ENCODE measurements at regions not wholly inside any gene's neighbourhood (a gene's known extent, or its start where the extent isn't known, plus 50 kb on each side); places are given as distances from the start of the nearest gene placed in this dataset.

DNA sequence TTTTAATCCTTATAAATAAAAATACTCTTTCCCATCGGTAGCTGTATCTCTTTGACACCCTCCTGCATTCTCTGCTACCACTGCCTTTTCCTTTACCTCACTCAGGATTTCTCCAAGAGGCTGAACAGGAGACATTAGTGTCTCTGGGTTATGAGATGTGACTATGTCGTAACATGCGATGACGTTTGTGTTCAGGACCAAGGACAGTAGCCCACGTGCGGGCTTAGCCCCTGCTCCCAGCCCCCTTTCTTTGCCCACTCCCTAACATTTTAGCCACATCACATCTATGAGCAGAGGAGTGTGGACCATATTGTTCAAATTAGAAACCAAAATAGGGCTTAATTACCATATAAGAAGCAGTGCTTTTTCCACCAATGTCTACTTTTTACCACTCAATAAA lies 369.3 kb downstream of the FBXW7 start:
- Mint-ChIP-seq H3K27me3 (ENCODE audit: low read depth) (peaks cover 12% of the 10 kb centered on the region), H3K27ac (no peak overlapping the region), H3K4me3 (no peak overlapping the region), H3K4me1 (ENCODE audit: low read depth) (peaks cover 3% of the 10 kb centered on the region), H3K36me3 (ENCODE audit: low read depth) (peaks cover 3% of the 10 kb centered on the region), H3K9me3 (no peaks in the 10 kb centered on the region)

DNA sequence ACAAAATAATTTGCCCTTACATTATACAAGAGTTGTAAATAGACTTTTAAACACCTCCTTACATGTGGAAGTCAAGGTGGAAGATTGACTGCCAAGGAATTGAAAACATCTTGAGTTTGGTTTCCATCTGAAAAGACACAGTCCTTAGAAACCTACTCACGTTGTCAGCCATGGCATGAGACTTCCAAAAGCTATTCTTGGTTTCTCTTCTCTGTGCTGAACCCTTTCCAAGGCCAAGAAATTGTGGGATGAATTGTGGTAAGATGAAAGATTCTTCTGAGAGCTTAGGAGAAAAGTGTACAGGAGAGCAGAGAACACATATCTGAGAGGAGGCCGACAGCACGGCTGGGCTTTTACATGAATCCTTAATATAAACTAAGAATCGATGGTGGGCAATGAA lies 370.0 kb downstream of the FBXW7 start:
- H3K27me3 Mint-ChIP-seq (ENCODE audit: low read depth), result peaks cover 12% of the 10 kb centered on the region
- H3K9me3 Mint-ChIP-seq, result no peaks in the 10 kb centered on the region
- H3K27ac Mint-ChIP-seq, result no peak overlapping the region
- no peak overlapping the region for H3K4me3 Mint-ChIP-seq
- peaks cover 3% of the 10 kb centered on the region for H3K4me1 Mint-ChIP-seq (ENCODE audit: low read depth)
- H3K36me3 Mint-ChIP-seq (ENCODE audit: low read depth), result peaks cover 3% of the 10 kb centered on the region

DNA sequence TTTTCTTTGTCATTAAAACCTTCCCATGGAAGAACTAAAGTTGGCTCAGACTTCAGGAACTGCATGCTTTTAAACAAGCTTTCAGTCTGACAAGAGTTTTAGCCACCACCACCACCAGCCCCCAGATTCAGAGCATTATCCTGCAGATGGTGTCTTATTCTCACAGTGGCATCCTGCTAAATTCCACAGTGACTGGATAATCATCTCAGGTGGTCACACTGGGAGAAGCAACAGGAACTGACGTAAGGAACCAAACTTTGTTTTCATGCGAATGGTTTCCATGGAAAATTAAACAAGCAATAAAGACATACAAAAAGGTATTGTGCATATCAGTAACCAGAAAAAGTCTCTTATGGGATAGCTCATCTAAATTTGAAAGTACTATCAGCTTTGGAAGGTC lies 370.7 kb downstream of the FBXW7 start:
- H3K27me3 Mint-ChIP-seq (ENCODE audit: low read depth), result peaks cover 12% of the 10 kb centered on the region
- H3K4me3 Mint-ChIP-seq, result no peak overlapping the region
- no peaks in the 10 kb centered on the region for H3K9me3 Mint-ChIP-seq
- peaks cover 3% of the 10 kb centered on the region for H3K4me1 Mint-ChIP-seq (ENCODE audit: low read depth)
- no peak overlapping the region for H3K27ac Mint-ChIP-seq
- H3K36me3 Mint-ChIP-seq (ENCODE audit: low read depth), result peaks cover 3% of the 10 kb centered on the region

DNA sequence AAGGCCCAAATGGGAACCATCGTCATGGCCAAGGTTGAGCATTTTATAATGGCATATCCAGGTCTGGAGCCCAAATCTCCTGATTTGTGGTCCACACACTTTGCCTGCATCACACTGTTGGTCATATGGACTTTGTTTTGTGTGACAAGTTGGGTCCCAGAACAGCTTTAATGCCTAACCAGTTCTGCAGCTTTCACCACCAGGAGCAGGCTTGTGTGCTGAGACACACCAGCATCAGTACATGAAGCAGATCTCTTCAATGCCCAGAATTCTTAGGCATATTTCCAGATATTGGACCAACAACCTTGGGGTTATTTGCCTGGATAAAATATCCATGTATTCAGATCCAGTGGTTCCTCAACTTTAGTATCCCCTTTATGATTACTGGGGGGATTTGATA lies 371.3 kb downstream of the FBXW7 start:
- Mint-ChIP-seq H3K27me3 (ENCODE audit: low read depth) (peaks cover 12% of the 10 kb centered on the region), H3K27ac (no peak overlapping the region), H3K4me1 (ENCODE audit: low read depth) (peaks cover 3% of the 10 kb centered on the region)

DNA sequence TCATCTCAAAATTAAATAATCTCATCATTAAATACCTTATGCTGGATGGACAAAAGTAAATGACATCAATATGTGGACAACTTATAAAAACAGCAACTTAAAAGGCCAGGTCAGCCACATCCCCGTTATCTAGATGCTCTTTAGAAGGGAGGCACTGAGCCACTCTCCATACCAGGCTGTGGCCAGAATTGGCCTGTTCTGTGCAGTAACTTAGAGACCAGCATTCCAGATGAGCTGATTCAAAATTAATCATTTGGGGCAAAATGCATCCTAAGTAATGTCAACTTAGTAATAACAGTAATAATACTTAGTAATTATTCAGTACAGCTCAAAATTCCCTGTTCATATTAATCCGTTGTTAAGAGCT lies 373.6 kb downstream of the FBXW7 start:
- Mint-ChIP-seq H3K36me3 (ENCODE audit: low read depth) (peaks cover 3% of the 10 kb centered on the region), H3K27me3 (ENCODE audit: low read depth) (peaks cover 8% of the 10 kb centered on the region)

More for the DNA sequence above, 371.3 kb downstream of the FBXW7 start:
- Mint-ChIP-seq H3K36me3 (ENCODE audit: low read depth) (peaks cover 3% of the 10 kb centered on the region), H3K9me3 (no peaks in the 10 kb centered on the region), H3K4me3 (no peak overlapping the region)

DNA sequence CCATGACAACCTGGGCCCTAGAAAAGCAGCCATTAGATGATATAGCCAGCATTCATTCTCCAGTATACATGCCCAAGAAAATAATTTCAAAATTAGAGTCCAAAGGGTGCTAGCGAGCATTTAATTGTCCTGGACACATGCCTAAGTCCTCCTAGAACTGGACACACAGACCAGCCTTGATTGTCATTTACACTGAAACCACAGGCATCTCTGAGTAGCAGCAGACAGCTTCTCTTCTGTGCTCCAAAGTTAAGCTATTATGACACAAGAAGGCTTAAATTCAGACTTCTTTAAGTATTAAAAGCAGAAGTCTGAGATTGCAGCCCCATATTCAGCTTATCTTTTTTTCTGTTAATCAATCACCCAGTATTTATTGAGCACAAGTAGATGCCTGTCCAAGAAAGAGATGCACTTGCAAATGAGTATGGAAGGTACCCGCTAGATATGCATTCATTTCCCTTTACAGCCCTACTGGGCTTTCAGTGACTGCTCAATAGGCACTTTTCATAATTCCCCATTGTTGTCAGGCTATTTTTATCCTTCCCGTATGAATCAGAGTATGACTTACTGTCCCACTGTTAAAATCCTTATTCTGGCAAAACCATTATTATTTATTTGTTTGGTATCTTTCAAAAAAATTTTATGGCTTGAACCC lies 374.1 kb downstream of the FBXW7 start:
- Mint-ChIP-seq H3K9me3 (no peaks in the 10 kb centered on the region), H3K27me3 (ENCODE audit: low read depth) (peaks cover 4% of the 10 kb centered on the region), H3K27ac (no peak overlapping the region), H3K36me3 (ENCODE audit: low read depth) (peaks cover 3% of the 10 kb centered on the region), H3K4me1 (ENCODE audit: low read depth) (peaks cover 14% of the 10 kb centered on the region), H3K4me3 (no peak overlapping the region)

More for the DNA sequence above, 373.6 kb downstream of the FBXW7 start:
- H3K4me3 Mint-ChIP-seq, result no peak overlapping the region
- H3K9me3 Mint-ChIP-seq, result no peaks in the 10 kb centered on the region
- no peak overlapping the region for H3K27ac Mint-ChIP-seq
- H3K4me1 Mint-ChIP-seq (ENCODE audit: low read depth), result peaks cover 12% of the 10 kb centered on the region

DNA sequence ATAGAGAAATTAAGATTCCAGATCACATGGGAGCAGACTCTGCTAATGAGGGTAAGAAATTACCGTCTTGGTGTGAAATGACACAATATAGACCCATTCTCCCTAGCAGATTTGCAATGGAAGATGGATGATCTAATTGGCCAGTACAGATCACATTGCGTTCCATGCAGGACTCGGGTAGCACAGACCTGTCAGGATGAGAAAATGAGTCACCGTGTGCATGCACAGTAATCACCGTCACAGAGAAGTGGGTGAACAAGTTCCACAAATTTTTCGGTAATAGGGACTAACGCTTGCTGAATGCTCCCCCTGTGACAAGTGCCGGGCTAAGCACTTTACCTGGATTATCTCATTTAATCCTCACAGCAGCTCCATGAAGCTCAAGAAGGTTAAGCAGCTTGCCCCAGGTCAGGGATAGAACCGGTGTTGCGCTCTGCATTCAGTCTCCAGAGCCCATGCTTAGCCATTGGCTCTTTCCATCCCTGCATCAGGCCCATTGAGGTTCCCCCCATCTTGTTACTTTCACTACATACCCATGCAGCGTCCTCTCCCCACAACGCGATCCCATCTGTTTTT lies 375.6 kb downstream of the FBXW7 start:
- H3K9me3 Mint-ChIP-seq, result no peaks in the 10 kb centered on the region
- H3K4me3 Mint-ChIP-seq, result no peak overlapping the region
- peaks cover 15% of the 10 kb centered on the region for H3K4me1 Mint-ChIP-seq (ENCODE audit: low read depth)
- H3K27me3 Mint-ChIP-seq (ENCODE audit: low read depth), result peaks cover 4% of the 10 kb centered on the region
- H3K27ac Mint-ChIP-seq, result no peak overlapping the region
- H3K36me3 Mint-ChIP-seq (ENCODE audit: low read depth), result peaks cover 3% of the 10 kb centered on the region

DNA sequence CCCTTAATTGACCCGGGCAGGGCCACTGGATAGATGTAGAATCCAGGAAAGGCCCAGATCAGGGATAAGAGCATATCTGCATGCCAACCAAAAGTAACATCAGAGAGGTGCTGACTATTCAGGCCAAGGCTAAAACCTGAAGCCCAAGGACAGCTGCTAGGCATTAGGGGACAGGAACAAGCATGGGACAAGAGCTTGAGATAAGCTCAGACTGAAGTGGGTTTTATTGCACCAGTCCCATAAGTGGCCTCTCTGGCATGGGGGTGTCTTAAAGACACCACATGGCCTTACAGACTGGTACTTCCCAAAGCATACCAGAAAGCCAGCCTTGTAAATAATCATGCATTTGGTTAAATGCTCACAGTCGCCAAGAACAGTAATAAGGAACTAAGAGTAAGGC lies 376.1 kb downstream of the FBXW7 start:
- Mint-ChIP-seq H3K27me3 (ENCODE audit: low read depth) (peaks cover 4% of the 10 kb centered on the region), H3K27ac (no peak overlapping the region), H3K4me1 (ENCODE audit: low read depth) (peaks cover 20% of the 10 kb centered on the region), H3K9me3 (peaks cover 4% of the 10 kb centered on the region), H3K36me3 (ENCODE audit: low read depth) (peaks cover 7% of the 10 kb centered on the region), H3K4me3 (no peak overlapping the region)

DNA sequence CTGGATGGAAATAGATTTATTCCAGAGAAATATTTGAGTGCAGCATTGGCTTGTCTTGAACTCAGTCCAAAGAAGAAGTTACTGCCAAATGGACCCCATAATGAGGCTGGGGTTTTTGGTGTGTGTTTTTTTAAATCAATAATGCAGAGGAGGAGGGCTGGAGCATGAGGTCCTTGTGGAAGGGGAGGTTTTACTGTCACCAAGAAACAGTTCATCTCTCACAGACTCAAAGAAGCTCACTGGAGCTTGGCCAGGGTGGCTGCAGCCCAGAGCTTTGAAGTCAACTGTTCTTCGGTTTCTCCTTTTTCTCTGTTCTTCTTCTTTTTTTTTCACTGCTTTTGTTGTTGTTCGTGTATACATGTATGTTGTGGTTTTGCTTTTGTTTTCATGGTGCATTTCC lies 377.7 kb downstream of the FBXW7 start:
- H3K27me3 Mint-ChIP-seq (ENCODE audit: low read depth), result no peaks in the 10 kb centered on the region
- no peak overlapping the region for H3K27ac Mint-ChIP-seq
- H3K4me3 Mint-ChIP-seq, result no peak overlapping the region
- peaks cover 10% of the 10 kb centered on the region for H3K9me3 Mint-ChIP-seq
- peaks cover 13% of the 10 kb centered on the region for H3K36me3 Mint-ChIP-seq (ENCODE audit: low read depth)
- peaks cover 26% of the 10 kb centered on the region for H3K4me1 Mint-ChIP-seq (ENCODE audit: low read depth)

DNA sequence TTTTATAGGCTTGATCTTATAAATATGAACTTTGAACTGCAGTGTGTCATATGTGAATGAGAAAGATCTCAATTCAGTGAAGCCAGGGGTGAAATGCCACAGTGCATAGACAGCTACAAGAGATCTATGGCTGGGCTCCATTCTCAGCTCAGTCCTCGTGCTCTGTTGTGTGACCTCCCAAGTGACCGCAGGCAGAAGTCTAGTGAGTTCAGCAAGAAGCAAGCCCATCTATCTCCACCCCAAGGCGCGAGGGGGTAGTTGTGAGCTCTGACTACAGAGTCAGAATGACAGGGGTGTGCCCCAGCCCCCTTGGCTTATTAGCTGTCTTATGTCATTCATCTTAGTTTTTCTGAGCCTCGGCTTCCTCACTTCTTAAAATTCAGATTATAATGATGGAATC lies 378.3 kb downstream of the FBXW7 start:
- peaks cover 13% of the 10 kb centered on the region for H3K36me3 Mint-ChIP-seq (ENCODE audit: low read depth)
- no peaks in the 10 kb centered on the region for H3K27me3 Mint-ChIP-seq (ENCODE audit: low read depth)
- no peak overlapping the region for H3K27ac Mint-ChIP-seq
- H3K4me1 Mint-ChIP-seq (ENCODE audit: low read depth), result peaks cover 26% of the 10 kb centered on the region
- no peak overlapping the region for H3K4me3 Mint-ChIP-seq
- H3K9me3 Mint-ChIP-seq, result peaks cover 10% of the 10 kb centered on the region

DNA sequence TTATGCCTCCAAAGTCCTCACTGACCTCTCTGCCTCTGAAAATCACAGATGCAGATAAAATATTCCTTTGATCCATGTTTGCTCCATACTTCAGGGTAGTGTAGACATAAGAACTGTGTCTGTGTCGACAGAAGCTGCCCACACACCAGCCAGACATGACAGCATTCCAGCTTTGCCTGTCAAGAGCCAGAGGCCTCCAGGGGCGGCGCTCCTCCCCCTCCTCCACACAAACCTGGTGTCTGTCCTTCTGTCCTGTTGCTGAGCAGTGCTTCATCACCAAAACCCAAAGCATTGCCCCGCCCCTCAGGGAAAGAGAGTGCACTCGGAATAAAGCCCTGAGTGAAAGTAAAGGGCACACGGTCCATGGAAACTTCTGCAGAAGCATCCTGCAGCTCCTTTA lies 379.4 kb downstream of the FBXW7 start:
- Mint-ChIP-seq H3K36me3 (ENCODE audit: low read depth) (peaks cover 15% of the 10 kb centered on the region), H3K27ac (no peak overlapping the region), H3K4me1 (ENCODE audit: low read depth) (peaks cover 26% of the 10 kb centered on the region), H3K9me3 (peaks cover 10% of the 10 kb centered on the region), H3K27me3 (ENCODE audit: low read depth) (no peaks in the 10 kb centered on the region), H3K4me3 (no peak overlapping the region)

DNA sequence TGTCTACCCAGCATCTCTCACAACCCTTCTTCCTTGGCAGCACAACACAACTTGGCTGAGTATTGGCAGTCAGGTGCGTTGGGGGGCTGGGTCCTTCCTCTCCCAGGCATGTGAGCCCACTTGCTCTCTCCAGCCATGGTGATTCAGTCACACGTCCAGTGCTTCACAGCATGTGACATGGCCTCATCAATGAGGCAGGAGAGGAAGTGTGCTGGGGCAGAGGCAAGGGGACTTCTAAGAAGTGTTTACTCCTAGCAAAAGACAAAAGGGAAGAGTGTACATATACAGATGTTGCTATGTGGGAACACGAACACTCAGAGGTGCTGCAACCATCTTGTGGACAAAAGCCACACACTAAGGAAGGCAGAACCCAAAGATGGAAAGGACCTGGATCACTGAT lies 380.8 kb downstream of the FBXW7 start:
- Mint-ChIP-seq H3K4me1 (ENCODE audit: low read depth) (peaks cover 26% of the 10 kb centered on the region), H3K27me3 (ENCODE audit: low read depth) (no peaks in the 10 kb centered on the region), H3K4me3 (no peak overlapping the region), H3K36me3 (ENCODE audit: low read depth) (peaks cover 15% of the 10 kb centered on the region), H3K27ac (no peak overlapping the region), H3K9me3 (peaks cover 10% of the 10 kb centered on the region)

DNA sequence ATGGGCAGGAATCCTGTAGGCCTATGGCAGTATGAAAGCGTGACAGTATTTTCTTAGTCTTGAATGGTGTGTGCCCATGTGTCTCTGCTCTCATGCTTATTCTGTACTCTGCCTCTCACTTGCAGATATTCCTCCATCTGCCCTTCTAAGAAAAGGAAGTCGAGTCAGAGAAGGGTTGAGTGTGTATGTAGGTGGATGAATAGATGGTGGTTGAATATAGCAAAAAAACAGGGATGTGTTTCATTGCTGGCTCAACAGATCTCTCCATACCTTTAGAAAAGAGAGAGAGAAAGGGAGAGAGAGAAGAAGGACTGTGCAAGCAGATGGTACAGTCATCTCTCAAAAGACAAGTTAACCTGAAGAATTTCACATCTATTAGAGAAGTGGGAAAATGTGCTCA lies 381.5 kb downstream of the FBXW7 start:
- Mint-ChIP-seq H3K9me3 (peaks cover 10% of the 10 kb centered on the region), H3K27me3 (ENCODE audit: low read depth) (no peaks in the 10 kb centered on the region), H3K4me3 (no peak overlapping the region), H3K4me1 (ENCODE audit: low read depth) (peaks cover 26% of the 10 kb centered on the region), H3K27ac (peak overlapping the region; percentile 31), H3K36me3 (ENCODE audit: low read depth) (peaks cover 16% of the 10 kb centered on the region)

DNA sequence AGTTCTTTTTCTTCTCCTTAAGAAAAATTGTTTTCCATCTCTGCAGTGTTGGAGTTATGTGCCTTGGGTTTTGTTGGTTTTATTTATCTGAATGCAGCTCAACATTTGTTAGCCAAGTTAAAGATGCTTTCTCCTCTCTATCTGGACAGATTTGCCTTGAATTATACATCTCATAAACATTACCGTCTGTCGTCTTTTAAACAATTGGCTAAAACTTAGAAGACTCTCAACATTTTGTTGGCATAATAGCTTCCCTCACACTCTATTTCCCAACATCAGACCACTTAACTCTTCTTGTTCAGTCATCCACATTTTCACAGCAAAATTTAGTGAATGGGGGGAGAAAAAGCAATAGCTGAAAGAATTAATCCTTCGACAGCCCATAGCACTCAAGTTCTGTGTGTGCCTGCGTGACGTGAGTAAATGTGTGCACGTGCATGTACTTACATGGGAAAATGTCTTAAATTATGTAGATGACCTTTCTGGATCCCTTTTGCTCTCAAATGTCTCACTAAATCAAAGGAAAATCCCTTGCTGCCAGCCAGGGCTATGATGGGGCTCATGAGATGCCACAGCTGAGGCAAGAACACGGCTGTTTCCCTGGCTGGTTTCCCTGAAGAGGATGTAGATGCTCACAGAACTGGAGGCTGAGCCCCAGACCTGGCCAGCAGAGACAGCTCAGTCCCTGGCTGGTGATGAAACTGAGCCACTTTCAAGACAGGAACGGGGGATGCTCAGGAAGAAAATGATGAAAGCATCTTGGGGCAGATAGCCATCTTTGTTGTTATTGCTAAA lies 382.2 kb downstream of the FBXW7 start:
- H3K4me1 Mint-ChIP-seq (ENCODE audit: low read depth), result peaks cover 26% of the 10 kb centered on the region
- H3K9me3 Mint-ChIP-seq, result peaks cover 10% of the 10 kb centered on the region
- no peak overlapping the region for H3K4me3 Mint-ChIP-seq
- H3K27me3 Mint-ChIP-seq (ENCODE audit: low read depth), result no peaks in the 10 kb centered on the region
- no peak overlapping the region for H3K27ac Mint-ChIP-seq
- peaks cover 17% of the 10 kb centered on the region for H3K36me3 Mint-ChIP-seq (ENCODE audit: low read depth)

DNA sequence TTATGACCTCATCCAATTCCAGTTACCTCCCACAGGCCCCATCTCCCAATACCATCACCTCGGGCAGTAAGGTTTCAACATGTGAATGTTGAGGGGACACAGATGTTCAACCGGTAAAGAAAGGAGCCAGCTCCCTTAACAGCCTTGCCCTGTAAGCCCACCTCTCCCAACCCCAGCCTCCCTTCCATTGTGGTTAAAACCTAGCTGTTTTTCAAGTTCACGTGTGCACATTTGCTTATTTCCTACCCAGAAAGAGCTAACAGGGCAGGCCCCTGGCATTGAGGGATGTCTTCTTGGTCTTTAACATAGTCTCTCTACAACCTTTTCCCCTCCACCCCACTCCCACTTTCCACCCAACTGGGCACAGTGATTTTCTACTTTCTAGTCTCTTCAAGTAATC lies 385.7 kb downstream of the FBXW7 start:
- Mint-ChIP-seq H3K4me3 (no peak overlapping the region), H3K36me3 (ENCODE audit: low read depth) (peaks cover 26% of the 10 kb centered on the region), H3K27ac (no peak overlapping the region), H3K27me3 (ENCODE audit: low read depth) (no peaks in the 10 kb centered on the region), H3K4me1 (ENCODE audit: low read depth) (peaks cover 13% of the 10 kb centered on the region), H3K9me3 (peaks cover 33% of the 10 kb centered on the region)
